Fibroblast of pulmonary artery (primary cell): ENCODE measurements at regions not wholly inside any gene's neighbourhood (a gene's known extent, or its start where the extent isn't known, plus 50 kb on each side); places are given as distances from the start of the nearest gene placed in this dataset.
A peak's percentile ranks its signal among the peaks of the same experiment; 100 is the strongest.

ENCODE experiments used
- DNase-seq: peaks from one replicate; pipeline ENCODE4 v3.0.0-alpha.2; 2010; ENCODE audit warnings: low read depth
- H3K4me3 ChIP-seq: replicated peaks from 2 replicates; pipeline ENCODE4 v1.5.1; 2011; ENCODE audit warnings: low read depth, mild to moderate bottlenecking, control low read depth, low read length, moderate library complexity
- CTCF ChIP-seq: IDR thresholded peaks from 2 replicates; pipeline ENCODE4 v1.5.1; 2011; ENCODE audit warnings: mild to moderate bottlenecking, control low read depth, low read length, inconsistent platforms; ENCODE audit errors: missing control alignments

DNA sequence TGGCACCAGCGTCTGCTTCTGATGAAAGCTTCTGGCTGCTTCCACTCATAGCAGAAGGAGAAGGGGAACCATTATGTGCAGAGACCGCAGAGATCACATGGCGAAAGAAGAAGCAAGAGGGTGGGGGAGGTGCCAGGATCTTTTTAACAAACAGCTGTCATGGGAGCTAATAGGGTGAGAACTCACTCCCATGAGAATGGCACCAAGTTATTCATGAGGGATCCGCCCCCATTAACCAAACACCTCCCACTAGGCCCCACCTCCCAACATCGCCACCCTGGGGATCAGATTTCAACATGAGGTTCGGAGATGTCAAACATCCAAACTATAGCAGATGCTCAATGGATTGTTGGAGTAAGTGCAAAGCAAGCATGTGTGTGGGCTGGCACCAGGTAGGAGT, 125.8 kb upstream of the SLIT3 start:
- no peak for DNase-seq
- no peak for TF ChIP-seq CTCF
- H3K4me3 ChIP-seq, result no peak overlapping the region

DNA sequence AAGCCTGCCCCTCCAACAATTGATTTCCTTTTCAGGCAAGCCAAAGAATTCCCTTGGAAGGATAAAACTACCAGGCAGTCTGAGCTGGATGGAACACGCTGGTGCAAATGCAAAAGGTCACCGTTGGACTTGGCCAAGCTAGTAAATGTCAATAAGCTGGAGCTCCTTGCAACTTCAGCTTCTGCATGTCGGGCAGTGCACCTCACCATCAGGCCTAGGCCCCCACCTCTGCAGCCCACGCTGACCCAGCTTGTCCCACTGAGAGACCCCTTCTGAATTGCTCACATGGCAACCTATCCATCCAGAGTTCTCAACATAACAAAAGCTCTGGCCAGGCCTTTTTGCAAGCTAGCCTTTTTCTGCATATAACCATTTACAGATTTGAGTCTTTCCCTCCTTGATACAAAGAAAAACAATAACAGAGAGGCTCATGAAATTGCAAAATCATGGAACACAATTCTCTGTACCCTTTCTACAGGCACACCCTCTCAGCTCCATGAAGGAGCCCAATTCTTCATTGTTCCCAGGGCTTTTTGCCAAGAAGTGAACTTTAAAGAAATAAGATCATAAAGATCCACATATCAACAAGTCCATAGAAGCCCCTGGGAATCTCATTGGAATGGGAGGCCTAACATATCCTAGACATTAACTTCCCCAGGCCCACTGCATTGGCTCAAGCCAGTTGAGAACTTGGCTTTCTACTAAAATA, 123.9 kb upstream of the SLIT3 start:
- no peak for DNase-seq
- H3K4me3 ChIP-seq, result no peak overlapping the region
- no peak for TF ChIP-seq CTCF

GRCh38 chr5:169424279-169424655, 123.3 kb upstream of the SLIT3 start:
- no peak for DNase-seq
- no peak overlapping the region for H3K4me3 ChIP-seq
- no peak for TF ChIP-seq CTCF

DNA sequence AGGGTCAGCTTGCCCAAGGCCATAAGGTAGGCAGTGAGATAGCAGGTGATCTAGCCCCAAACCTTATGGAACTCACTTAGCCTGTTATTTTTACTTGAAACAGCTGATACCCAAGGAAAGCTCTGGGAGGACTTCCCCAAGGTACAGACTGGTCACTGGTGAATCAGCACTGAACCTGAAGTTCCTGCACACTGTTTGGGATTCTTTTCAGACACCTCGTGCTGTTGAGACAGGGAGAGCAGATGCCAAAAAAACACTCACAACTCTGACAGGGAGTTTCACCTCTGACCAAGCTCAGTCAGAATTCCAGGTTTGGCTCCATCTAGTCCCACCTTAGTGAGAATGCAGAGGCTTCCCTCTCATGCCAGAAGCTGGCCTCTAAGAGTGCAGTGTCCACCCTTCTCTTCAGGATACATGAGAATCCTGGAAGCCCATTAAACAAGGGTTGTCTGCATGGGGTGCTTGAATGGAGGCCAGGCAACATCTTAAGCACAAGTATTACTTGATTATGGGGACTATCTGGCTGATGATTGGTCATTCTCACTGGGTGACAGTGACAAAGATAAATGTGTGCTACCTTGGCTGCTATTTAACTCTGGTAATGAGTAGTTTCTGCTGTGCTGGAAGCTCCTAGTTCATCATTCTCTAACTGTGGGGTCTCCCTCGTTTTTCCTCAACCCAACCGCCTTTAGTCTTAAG, 122.8 kb upstream of the SLIT3 start:
- DNase-seq, result no peak
- no peak overlapping the region for H3K4me3 ChIP-seq
- no peak for TF ChIP-seq CTCF

GRCh38 chr5:169422087-169422486, 121.1 kb upstream of the SLIT3 start:
- H3K4me3 ChIP-seq, result no peak overlapping the region
- TF ChIP-seq CTCF, result no peak
- no peak for DNase-seq

GRCh38 chr5:169421677-169422076, 120.7 kb upstream of the SLIT3 start:
- no peak for TF ChIP-seq CTCF
- H3K4me3 ChIP-seq, result no peak overlapping the region
- peak; percentile 16 for DNase-seq

DNA sequence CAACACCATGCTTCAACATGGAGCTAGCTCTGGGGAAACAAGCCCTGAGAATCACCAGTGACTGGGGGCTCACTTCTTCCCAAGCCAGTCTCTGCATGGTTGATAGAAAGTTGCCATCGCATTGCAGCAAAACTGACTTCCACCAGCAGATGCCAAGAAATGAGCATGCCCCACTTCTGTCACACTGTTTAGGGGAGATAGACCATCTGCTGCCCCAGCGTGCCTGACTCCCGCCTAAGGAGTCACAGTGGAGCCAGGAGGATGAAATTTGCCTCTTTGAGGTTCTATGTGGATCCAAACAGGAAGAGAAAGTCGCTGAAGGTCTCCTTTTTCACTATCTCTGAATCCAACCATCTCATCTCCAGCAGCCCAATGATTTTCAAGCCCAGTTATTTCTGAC, 116.7 kb upstream of the SLIT3 start:
- TF ChIP-seq CTCF, result no peak
- no peak for DNase-seq
- H3K4me3 ChIP-seq, result no peak overlapping the region
